Fibroblast of the aortic adventitia (primary cell): ENCODE measurements at regions not wholly inside any gene's neighbourhood (a gene's known extent, or its start where the extent isn't known, plus 50 kb on each side); places are given as distances from the start of the nearest gene placed in this dataset.

Source experiments
- DNase-seq: peaks from one replicate; pipeline ENCODE4 v3.0.0-alpha.2; 2010; ENCODE audit warnings: low read depth
- H3K4me3 ChIP-seq: 2 replicates; pipeline ENCODE4 v1.5.1; 2011; ENCODE audit warnings: low read depth, mild to moderate bottlenecking, control low read depth, low read length, moderate library complexity
- TF ChIP-seq, protein P1 (sequence below): IDR thresholded peaks from 2 replicates; pipeline ENCODE4 v1.5.1; 2011; ENCODE audit warnings: mild to moderate bottlenecking, low read length, control low read depth, inconsistent platforms; ENCODE audit not compliant: insufficient read depth

DNA sequence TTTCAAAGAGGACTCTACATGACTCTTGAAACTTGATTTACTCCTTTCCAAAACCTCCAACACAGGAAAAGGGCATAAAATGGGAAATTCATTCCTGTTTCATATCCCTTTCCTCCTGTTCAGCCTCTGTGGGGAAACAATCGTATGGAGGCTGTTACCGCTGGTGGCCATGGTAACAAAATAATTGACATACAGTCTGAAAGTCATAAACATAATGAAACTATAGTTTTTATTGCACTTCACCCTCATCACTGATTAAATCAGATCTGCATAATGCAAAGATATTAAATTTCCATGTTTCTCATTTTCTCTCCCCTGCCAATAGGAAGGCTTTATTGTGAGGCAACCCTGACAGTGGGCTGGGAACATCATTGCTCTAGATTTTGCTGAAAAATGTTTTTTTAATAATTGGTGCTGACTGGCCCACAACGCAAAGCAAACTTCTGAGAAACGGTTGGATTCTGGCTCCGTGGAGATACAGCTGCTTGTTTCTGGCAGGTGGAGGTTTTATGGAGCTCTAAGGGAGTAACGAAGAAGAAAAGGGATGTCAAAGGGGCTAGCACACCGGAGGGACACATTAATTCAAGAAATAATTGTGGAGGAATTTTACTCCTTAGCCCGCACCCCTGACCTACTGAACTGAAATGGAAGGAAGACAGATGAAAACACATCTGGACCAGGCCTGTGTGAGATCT is 154.2 kb upstream of the SHISA6 start:
- DNase-seq, result no peak
- TF ChIP-seq, protein P1, sequence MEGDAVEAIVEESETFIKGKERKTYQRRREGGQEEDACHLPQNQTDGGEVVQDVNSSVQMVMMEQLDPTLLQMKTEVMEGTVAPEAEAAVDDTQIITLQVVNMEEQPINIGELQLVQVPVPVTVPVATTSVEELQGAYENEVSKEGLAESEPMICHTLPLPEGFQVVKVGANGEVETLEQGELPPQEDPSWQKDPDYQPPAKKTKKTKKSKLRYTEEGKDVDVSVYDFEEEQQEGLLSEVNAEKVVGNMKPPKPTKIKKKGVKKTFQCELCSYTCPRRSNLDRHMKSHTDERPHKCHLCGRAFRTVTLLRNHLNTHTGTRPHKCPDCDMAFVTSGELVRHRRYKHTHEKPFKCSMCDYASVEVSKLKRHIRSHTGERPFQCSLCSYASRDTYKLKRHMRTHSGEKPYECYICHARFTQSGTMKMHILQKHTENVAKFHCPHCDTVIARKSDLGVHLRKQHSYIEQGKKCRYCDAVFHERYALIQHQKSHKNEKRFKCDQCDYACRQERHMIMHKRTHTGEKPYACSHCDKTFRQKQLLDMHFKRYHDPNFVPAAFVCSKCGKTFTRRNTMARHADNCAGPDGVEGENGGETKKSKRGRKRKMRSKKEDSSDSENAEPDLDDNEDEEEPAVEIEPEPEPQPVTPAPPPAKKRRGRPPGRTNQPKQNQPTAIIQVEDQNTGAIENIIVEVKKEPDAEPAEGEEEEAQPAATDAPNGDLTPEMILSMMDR, result no peak

DNA sequence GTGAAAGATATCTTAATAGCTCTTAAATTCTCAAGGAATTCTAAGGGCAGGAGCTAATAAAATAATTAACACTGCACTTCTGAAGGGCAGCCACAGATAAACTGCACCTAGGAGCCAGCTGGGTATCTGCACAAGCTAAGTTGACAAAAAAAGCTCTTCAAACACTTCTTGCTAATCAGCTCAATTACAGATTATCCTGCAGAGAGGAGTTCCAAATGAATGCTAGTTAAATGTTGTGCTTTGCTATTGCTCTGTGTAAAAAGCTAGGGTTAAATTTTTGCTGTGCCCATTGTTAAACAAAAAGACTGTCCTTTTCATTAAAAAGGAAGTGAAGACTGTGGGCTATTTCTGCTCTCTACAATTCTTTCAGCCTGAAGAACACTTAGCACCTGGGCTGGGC is 158.5 kb upstream of the SHISA6 start:
- no peak for DNase-seq
- no peak overlapping the region for H3K4me3 ChIP-seq
- TF ChIP-seq, protein P1, result no peak

More for the DNA sequence above, 154.2 kb upstream of the SHISA6 start:
- no peak overlapping the region for H3K4me3 ChIP-seq

DNA sequence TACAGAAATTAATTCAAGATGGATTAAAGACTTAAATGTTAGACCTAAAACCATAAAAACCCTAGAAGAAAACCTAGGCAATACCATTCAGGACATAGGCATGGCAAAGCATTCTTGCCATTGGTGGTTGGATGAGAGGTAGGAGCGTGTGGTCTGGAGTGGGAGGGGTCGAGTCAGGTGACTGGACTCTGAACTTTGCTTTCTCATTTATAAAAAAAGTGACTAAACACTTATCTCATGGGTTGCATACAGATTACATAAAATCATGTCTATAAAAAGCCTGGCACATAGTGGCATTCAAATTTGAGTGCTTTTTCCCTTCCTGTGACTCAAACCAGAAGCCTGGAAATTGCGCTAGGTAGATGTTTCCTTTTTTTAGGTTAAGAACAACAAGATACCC is 159.7 kb upstream of the SHISA6 start:
- no peak for DNase-seq
- TF ChIP-seq, protein P1, result no peak
- no peak overlapping the region for H3K4me3 ChIP-seq

DNA sequence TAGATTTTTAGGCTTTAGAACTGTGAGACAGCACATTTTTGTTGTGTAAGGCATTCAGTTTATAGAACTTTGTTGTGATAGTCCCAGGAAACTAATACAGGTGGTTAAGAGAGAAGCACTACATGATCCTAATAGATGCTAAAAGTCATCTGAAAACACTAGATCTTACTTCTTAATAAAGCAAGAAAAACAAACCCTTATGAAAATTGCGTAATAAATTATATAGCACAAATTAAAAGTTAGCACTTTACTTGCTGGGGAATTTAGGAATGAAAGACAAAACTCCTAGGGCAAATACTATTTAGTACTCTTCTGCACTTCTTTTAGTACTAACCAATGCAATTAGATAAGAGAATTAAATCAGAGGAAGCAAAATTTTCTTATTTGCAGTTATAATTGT is 163.3 kb upstream of the SHISA6 start:
- no peak for DNase-seq
- TF ChIP-seq, protein P1, result no peak
- H3K4me3 ChIP-seq, result no peak overlapping the region

DNA sequence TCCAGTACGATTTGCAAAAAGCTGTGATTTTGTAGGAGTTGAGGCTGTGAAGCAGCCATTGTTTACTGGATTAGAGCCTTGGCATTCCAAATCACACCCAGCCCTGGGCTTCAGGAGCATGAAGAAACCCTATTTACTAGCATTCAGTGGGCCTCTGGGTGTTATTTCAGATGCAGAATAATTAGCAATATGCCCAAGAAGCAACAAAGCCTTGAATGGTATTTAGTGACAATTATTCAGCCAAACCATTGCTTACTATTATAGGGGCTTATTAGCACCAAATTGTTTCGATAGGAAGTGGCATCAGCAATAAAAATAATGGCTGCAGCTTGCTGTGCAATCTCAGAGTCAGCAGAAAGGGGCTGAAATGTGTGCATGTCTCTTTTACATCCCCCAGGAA is 166.6 kb upstream of the SHISA6 start:
- DNase-seq, result no peak
- TF ChIP-seq, protein P1, result no peak
- no peak overlapping the region for H3K4me3 ChIP-seq

DNA sequence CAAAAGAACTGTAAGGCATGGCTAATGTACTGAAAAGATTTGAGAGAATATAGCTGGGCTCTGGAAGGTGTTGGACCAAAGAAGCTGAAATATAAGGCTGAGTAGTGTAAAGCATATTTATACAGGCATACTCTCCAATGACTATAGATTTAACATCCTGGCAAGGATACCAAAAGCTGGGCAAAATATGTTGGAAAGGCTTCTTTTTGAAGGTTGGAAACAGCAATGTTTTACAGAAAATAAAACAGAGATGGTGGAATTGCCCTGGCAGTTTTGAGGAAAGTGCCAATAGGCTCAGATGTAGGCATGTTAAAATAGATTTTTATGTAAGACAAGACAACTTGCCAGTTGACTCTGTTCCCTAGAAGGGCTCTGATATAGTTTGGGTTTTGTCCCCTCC is 184.1 kb upstream of the SHISA6 start:
- TF ChIP-seq, protein P1, result no peak
- no peak overlapping the region for H3K4me3 ChIP-seq
- DNase-seq, result no peak

DNA sequence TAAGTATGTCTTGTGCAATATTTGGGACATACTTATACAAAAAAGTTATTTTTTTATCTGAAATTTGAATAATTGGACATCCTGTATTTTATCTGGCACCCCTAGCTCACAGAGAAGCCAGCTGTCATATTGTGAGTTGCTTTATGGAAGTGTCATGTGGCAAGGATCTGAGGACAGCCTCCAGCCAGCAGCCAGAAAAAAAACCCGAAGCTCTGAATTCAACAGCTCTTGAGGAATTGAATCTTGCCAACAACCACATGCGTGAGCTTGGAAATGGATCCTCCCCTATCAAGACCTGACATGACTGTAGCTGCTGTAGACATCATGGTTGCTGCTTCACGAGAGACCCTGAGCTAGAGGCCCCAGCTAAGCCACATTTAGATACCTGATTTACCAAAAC is 187.2 kb upstream of the SHISA6 start:
- no peak for DNase-seq
- no peak overlapping the region for H3K4me3 ChIP-seq
- TF ChIP-seq, protein P1, result no peak
